ENCODE measurements at regions not wholly inside any gene's neighbourhood (a gene's known extent, or its start where the extent isn't known, plus 50 kb on each side); places are given as distances from the start of the nearest gene placed in this dataset.

DNA sequence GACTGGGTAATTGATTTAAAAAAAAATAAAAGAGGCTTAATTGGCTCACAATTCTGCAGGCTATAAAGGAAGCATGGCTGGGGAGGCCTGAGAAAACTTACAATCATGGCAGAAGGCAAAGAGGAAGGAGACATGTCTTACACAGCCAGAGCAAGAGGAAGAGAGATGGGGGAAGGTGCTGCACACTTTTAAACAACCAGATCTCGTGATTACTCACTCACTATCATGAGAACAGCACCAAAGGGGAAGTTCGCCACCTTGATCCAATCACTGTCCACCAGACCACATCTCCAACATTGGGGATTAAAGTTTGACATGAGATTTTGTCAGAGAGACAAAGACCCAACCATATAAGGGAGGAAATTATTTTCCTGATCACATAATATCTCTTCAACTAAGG, 138.8 kb upstream of the NR4A3 start:
- TF ChIP-seq, protein P1, sequence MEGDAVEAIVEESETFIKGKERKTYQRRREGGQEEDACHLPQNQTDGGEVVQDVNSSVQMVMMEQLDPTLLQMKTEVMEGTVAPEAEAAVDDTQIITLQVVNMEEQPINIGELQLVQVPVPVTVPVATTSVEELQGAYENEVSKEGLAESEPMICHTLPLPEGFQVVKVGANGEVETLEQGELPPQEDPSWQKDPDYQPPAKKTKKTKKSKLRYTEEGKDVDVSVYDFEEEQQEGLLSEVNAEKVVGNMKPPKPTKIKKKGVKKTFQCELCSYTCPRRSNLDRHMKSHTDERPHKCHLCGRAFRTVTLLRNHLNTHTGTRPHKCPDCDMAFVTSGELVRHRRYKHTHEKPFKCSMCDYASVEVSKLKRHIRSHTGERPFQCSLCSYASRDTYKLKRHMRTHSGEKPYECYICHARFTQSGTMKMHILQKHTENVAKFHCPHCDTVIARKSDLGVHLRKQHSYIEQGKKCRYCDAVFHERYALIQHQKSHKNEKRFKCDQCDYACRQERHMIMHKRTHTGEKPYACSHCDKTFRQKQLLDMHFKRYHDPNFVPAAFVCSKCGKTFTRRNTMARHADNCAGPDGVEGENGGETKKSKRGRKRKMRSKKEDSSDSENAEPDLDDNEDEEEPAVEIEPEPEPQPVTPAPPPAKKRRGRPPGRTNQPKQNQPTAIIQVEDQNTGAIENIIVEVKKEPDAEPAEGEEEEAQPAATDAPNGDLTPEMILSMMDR (IDR thresholded peaks at IDR 0.05; ENCODE audit: insufficient read depth, low read length), result no peak
- H3K4me3 ChIP-seq (ENCODE audit: low read depth, low read length), result no peak overlapping the region
- DNase-seq (ENCODE audit: low read depth), result no peak

DNA sequence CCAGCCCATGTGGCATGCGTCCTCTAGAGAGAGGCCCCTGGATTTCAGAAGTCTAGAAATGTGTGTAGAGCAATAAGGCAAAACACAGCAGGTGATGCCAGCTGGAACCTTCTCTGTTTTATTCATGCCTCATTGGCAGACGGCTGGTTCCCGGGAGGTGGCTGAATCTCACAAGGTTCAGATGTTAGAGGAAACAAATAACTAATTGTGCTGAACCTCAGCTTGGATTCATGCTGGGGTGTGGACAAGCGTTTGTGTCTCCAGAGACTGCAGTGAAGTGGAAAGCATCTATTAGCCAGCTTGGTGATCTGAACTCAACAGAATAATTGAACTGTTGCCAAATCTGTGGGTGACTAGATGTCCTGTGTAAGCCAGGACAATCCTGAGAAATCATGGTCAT, 131.1 kb upstream of the NR4A3 start:
- TF ChIP-seq, protein P1 (IDR thresholded peaks at IDR 0.05; ENCODE audit: insufficient read depth, low read length), result no peak
- no peak overlapping the region for H3K4me3 ChIP-seq (ENCODE audit: low read depth, low read length)

DNA sequence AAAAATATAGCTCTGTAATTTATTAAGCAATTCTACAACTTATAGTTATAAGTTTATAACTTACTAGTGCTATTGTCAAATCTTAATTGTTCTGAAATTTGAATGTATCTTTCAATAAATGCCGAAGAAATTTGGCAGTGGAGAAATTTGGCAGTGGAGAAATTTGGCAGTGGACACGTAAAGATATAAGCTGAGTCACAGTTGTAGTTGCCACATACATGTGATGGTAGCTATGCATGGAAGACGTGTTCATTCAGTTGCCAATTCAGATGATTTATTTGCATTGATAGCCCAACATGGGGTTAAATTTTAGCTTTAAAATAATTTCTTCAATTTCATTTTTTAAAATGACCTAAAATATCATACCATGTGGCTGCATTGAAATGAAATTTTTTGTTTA, 127.8 kb upstream of the NR4A3 start:
- TF ChIP-seq, protein P1 (IDR thresholded peaks at IDR 0.05; ENCODE audit: insufficient read depth, low read length), result no peak
- DNase-seq (ENCODE audit: low read depth), result peak; percentile 45
- no peak overlapping the region for H3K4me3 ChIP-seq (ENCODE audit: low read depth, low read length)

More for the DNA sequence above, 131.1 kb upstream of the NR4A3 start:
- DNase-seq (ENCODE audit: low read depth), result no peak

DNA sequence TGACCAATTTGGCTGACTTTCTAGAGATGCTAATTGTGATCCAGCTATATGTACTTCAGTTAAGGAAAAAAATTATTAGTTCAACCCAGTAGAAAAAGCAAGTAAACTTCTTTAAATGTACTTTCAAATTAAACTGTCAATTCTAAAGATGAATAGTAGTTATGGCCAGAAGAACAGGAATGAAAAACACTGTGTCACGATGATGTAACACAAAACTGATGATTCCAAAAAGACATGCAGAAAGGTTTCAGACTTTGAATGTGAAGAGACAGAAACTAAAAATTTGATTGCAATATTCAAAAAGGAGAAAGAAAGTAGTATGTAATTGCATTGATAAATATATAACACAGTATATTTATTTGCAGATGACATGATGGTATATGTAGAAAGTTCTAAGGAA, 127.3 kb upstream of the NR4A3 start:
- no peak overlapping the region for H3K4me3 ChIP-seq (ENCODE audit: low read depth, low read length)
- DNase-seq (ENCODE audit: low read depth), result no peak
- TF ChIP-seq, protein P1 (IDR thresholded peaks at IDR 0.05; ENCODE audit: insufficient read depth, low read length), result no peak

DNA sequence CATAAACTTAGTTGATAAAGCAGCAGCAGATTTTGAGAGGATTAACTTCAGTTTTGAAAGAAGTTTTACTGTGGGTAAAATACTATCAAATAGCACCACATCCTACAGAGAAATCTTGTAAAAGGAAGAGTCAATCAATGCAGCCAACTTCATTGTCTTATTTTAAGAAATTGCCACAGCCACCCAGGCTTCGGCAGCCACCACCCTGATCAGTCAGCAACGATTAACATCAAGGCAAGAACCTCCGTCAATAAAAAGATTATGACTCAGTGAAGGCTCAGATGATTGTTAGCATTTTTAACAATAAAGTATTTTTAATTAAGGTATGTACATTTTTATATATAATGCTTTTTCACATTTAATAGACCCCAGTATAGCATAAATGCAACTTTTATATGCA, 122.3 kb upstream of the NR4A3 start:
- DNase-seq (ENCODE audit: low read depth), result no peak
- TF ChIP-seq, protein P1 (IDR thresholded peaks at IDR 0.05; ENCODE audit: insufficient read depth, low read length), result no peak
- H3K4me3 ChIP-seq (ENCODE audit: low read depth, low read length), result no peak overlapping the region

DNA sequence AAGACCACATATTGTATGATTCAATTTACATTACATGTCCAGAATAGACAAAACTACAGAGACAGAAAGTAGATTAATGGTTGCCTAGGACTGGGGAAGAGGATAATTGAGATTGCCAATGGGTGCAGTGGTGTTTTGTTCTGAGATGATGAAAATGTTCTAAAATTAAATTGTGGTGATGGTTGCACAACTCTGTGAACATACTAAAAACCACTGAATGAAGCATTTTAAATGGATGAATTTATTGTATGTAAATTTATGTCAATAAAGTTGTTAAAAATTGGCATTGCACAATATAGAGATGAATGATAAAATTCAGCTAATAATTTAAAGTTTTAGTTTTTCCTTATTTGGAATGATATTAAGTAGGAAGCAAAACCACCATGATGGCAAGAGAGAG, 109.5 kb upstream of the NR4A3 start:
- no peak for DNase-seq (ENCODE audit: low read depth)
- TF ChIP-seq, protein P1 (IDR thresholded peaks at IDR 0.05; ENCODE audit: insufficient read depth, low read length), result no peak
- H3K4me3 ChIP-seq (ENCODE audit: low read depth, low read length), result no peak overlapping the region

DNA sequence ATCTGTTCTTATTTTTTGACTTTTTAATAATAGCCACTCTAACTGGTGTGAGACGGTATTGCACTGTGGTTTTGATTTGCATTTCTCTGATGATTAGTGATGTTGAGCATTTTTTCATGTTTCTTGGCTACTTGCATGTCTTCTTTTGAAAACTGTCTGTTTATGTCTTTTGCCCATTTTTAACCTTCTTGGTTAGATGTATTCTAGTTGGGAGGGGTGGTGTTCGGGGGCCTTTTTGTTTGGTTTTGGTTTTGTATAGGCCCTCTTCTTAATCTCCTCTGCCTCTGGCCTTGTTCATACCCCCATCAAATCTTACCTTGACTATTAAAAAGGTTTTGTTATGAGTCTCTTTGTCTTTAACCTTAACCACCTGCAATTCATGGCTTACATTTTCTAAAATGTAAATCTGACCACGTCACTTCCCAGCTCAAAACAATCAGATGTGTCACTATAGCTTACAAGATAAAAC, 107.8 kb upstream of the NR4A3 start:
- no peak overlapping the region for H3K4me3 ChIP-seq (ENCODE audit: low read depth, low read length)
- DNase-seq (ENCODE audit: low read depth), result no peak
- TF ChIP-seq, protein P1 (IDR thresholded peaks at IDR 0.05; ENCODE audit: insufficient read depth, low read length), result no peak
